Natural killer cell (primary cell): ENCODE measurements at regions not wholly inside any gene's neighbourhood (a gene's known extent, or its start where the extent isn't known, plus 50 kb on each side); places are given as distances from the start of the nearest gene placed in this dataset.

Experiments
- ATAC-seq, 3 donors: fragments of 150-1000 bp in 2 of 3; fragments of 200-7000 bp in 1 of 3; cut with Tn5 transposase; 1 replicate in 1 of 3; 2 replicates in 2 of 3; pipeline ENCODE4 v1.10.0; 2021; ENCODE audit warnings: mild to moderate bottlenecking in 2 of 3, moderate library complexity in 2 of 3
- DNase-seq, 2 donors: peaks; one replicate each; pipeline versions ENCODE4 v3.0.0 to v3.0.0-alpha.2; 2013 to 2021; ENCODE audit warnings: mixed read lengths in 1 of 2
- H3K27ac ChIP-seq: one replicate; pipeline ENCODE4 v1.5.1; 2013; ENCODE audit warnings: mild to moderate bottlenecking, low read length
- H3K27me3 ChIP-seq: one replicate; pipeline ENCODE4 v1.6.1; 2013; ENCODE audit warnings: low read length; ENCODE audit not compliant: control insufficient read depth, insufficient read depth
- H3K36me3 ChIP-seq: one replicate; pipeline ENCODE4 v1.6.1; 2013; ENCODE audit warnings: low read length; ENCODE audit not compliant: control insufficient read depth, insufficient read depth
- H3K4me1 ChIP-seq: one replicate; pipeline ENCODE4 v1.6.1; 2013; ENCODE audit warnings: low read length; ENCODE audit not compliant: control insufficient read depth, insufficient read depth
- H3K4me3 ChIP-seq: one replicate; pipeline ENCODE4 v1.5.1; 2013; ENCODE audit warnings: low read length
- H3K9me3 ChIP-seq: one replicate; pipeline ENCODE4 v1.6.1; 2013; ENCODE audit warnings: low read length; ENCODE audit not compliant: control insufficient read depth, insufficient read depth
- H3K27ac Mint-ChIP-seq, 2 donors: one replicate each; pipeline ENCODE4 v1.8.0; 2022; ENCODE audit warnings: mild to moderate bottlenecking in 2 of 2, mixed read lengths in 2 of 2, moderate library complexity in 1 of 2
- H3K27me3 Mint-ChIP-seq, 2 donors: one replicate each; pipeline ENCODE4 v1.8.0; 2022; ENCODE audit warnings: low read depth in 2 of 2, mixed read lengths in 2 of 2
- H3K36me3 Mint-ChIP-seq: one replicate; pipeline ENCODE4 v1.8.0; 2022; ENCODE audit warnings: mixed read lengths
- H3K4me1 Mint-ChIP-seq, 2 donors: one replicate each; pipeline ENCODE4 v1.8.0; 2022; ENCODE audit warnings: mixed read lengths in 2 of 2
- H3K4me3 Mint-ChIP-seq: one replicate; pipeline ENCODE4 v1.8.0; 2022; ENCODE audit warnings: mild to moderate bottlenecking, moderate library complexity, mixed read lengths
- H3K9me3 Mint-ChIP-seq, 2 donors: one replicate each; pipeline ENCODE4 v1.8.0; 2022; ENCODE audit warnings: mixed read lengths in 2 of 2
- WGBS: methylation state at CpG from one replicate; pipeline ENCODE4 v1.1.7; 2013; ENCODE audit warnings: missing lambda C conversion rate; ENCODE audit not compliant: insufficient coverage; 5-methylcytosine and 5-hydroxymethylcytosine counted together
- intact Hi-C: fragments of 100-400 bp; cut with micrococcal nuclease; formaldehyde crosslinking; loops from one replicate; pipeline ENCODE4 v1.14.2; 2022
- TF ChIP-seq, protein P1 (sequence below): fragments of 200-600 bp; IDR thresholded peaks from one replicate; pipeline ENCODE4 v1.8.0; 2022; ENCODE audit warnings: antibody characterized with exemption

DNA sequence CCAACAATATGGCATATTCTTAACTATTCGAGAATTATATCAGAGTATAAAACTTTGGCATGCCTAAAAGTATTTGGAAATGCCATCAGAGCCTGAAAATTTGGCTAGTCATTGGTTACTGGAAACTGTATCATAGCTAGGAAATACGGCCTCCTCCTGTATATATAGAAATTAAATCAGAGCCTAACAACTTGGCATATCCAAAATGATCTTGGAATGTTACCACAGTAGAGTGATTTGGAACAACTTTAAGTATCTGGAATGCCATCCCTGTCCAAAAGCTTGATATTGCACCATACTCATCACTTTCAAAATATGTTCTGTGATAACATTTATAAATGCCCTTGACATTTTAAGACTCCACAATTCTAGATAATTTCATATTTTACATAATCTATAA lies 335.8 kb downstream of the SLITRK1 start:
- DNase-seq (no peak), ATAC-seq (no peak)
- WGBS, result no CpG with 5 or more reads among the region's 2 CpGs
- Mint-ChIP-seq H3K4me3 (no peak overlapping the region), H3K36me3 (peaks cover 8% of the 10 kb centered on the region), H3K4me1 (no peaks in the 10 kb centered on the region), H3K27me3 (no peaks in the 10 kb centered on the region), H3K9me3 (peaks cover 10 to 23% of the 10 kb centered on the region in 2 donors), H3K27ac (no peak overlapping the region)
- Histone ChIP-seq H3K4me1 (no peaks in the 10 kb centered on the region), H3K4me3 (no peak overlapping the region), H3K27ac (no peak overlapping the region), H3K9me3 (peaks cover 3% of the 10 kb centered on the region), H3K27me3 (no peaks in the 10 kb centered on the region), H3K36me3 (no peaks in the 10 kb centered on the region)
- intact Hi-C loops, result no loop called here
- TF ChIP-seq, protein P1, sequence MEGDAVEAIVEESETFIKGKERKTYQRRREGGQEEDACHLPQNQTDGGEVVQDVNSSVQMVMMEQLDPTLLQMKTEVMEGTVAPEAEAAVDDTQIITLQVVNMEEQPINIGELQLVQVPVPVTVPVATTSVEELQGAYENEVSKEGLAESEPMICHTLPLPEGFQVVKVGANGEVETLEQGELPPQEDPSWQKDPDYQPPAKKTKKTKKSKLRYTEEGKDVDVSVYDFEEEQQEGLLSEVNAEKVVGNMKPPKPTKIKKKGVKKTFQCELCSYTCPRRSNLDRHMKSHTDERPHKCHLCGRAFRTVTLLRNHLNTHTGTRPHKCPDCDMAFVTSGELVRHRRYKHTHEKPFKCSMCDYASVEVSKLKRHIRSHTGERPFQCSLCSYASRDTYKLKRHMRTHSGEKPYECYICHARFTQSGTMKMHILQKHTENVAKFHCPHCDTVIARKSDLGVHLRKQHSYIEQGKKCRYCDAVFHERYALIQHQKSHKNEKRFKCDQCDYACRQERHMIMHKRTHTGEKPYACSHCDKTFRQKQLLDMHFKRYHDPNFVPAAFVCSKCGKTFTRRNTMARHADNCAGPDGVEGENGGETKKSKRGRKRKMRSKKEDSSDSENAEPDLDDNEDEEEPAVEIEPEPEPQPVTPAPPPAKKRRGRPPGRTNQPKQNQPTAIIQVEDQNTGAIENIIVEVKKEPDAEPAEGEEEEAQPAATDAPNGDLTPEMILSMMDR, result no peak

DNA sequence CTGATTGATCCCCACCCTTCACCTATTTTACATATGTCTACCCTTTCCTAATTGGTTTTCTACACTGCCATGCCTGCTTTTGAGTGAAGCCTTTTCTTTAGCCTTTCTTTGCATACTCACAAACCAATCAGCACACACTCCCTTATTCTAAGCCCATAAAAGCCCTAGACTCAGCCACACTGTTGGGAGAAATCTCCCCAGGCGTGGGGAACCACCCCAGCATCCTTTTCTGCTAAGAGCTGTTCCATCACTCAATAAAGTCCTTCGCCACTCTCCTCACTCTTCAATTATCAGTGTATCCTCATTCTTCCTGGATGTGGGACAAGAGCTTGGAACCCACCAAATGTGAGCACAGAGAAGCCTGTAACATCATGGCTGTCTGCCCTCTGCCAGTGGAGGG lies 343.6 kb downstream of the SLITRK1 start:
- Histone ChIP-seq H3K9me3 (peaks cover 19% of the 10 kb centered on the region), H3K27me3 (no peaks in the 10 kb centered on the region), H3K4me1 (no peaks in the 10 kb centered on the region), H3K27ac (no peak overlapping the region), H3K36me3 (no peaks in the 10 kb centered on the region), H3K4me3 (no peak overlapping the region)
- Mint-ChIP-seq H3K4me3 (no peak overlapping the region), H3K27ac (no peak overlapping the region), H3K36me3 (peaks cover 8% of the 10 kb centered on the region), H3K9me3 (peaks cover 13 to 32% of the 10 kb centered on the region in 2 donors), H3K27me3 (no peaks in the 10 kb centered on the region), H3K4me1 (no peaks in the 10 kb centered on the region)
- WGBS, result no CpG with 5 or more reads among the region's 2 CpGs
- TF ChIP-seq, protein P1, result no peak
- intact Hi-C loops, result no loop called here
- no peak for ATAC-seq
- DNase-seq, result no peak

DNA sequence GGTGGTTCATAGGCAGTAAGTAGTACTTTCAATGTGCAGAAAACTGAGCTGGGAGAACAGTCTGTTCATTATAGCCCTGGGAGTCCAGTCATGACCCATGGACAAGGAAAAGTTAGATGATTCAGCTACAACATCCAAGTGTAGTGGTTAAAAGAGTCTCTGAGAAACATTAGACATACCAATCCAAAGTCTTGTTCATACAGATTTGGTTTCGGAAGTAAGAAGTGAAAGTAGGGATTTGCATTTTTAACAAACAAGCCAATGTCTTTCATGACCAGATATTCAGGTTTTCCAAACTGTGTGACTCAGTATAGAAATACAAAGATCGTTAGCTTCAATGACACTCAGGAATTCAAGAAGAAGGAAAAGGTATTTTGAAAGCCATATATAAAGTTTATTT lies 345.3 kb downstream of the SLITRK1 start:
- Mint-ChIP-seq H3K9me3 (peaks cover 9 to 30% of the 10 kb centered on the region in 2 donors), H3K27ac (no peak overlapping the region), H3K4me3 (no peak overlapping the region), H3K27me3 (no peaks in the 10 kb centered on the region), H3K36me3 (no peaks in the 10 kb centered on the region), H3K4me1 (no peaks in the 10 kb centered on the region)
- Histone ChIP-seq H3K27ac (no peak overlapping the region), H3K4me3 (no peak overlapping the region), H3K4me1 (no peaks in the 10 kb centered on the region), H3K27me3 (no peaks in the 10 kb centered on the region), H3K9me3 (peaks cover 28% of the 10 kb centered on the region), H3K36me3 (no peaks in the 10 kb centered on the region)
- TF ChIP-seq, protein P1, result no peak
- no peak for DNase-seq
- no peak for ATAC-seq
- intact Hi-C loops, result no loop called here
- no CpG with 5 or more reads among the region's 2 CpGs for WGBS

DNA sequence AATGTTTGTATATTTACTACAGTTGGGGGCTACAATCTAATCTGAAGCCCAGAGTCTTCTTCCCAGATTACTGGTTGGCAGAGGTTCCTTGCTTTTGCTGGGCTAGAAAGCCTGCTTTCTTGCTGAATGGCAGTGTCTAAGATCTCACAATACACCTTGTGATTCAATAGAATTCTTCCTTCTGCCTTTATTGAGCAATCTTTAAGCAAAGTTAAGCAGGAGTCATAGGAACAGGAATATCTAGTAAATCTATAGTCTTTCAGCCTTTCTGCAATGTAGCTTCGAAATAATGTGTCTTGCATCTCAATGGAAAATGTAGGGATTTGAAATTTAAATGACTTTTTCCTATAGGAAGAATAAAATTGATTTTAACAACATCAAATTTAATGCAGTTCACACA lies 346.1 kb downstream of the SLITRK1 start:
- no CpG with 5 or more reads among the region's 1 CpG for WGBS
- H3K36me3 Mint-ChIP-seq, result no peaks in the 10 kb centered on the region

More for the DNA sequence above, 346.1 kb downstream of the SLITRK1 start:
- Histone ChIP-seq H3K27ac (no peak overlapping the region), H3K4me3 (no peak overlapping the region), H3K27me3 (no peaks in the 10 kb centered on the region), H3K9me3 (peaks cover 26% of the 10 kb centered on the region), H3K4me1 (no peaks in the 10 kb centered on the region), H3K36me3 (no peaks in the 10 kb centered on the region)
- ATAC-seq (no peak), DNase-seq (no peak)
- intact Hi-C loops, result no loop called here
- no peak overlapping the region for H3K4me3 Mint-ChIP-seq
- H3K4me1 Mint-ChIP-seq, result no peaks in the 10 kb centered on the region
- no peak overlapping the region for H3K27ac Mint-ChIP-seq
- H3K27me3 Mint-ChIP-seq, result no peaks in the 10 kb centered on the region
- TF ChIP-seq, protein P1, result no peak
- H3K9me3 Mint-ChIP-seq, result peaks cover 9 to 30% of the 10 kb centered on the region in 2 donors
